ENCODE measurements at regions not wholly inside any gene's neighbourhood (a gene's known extent, or its start where the extent isn't known, plus 50 kb on each side); places are given as distances from the start of the nearest gene placed in this dataset.

- ChIA-PET SMC1A (ENCODE audit: uncharacterized antibody, unreplicated experiment) (interaction anchor here (0.6 kb wide), 1 partner anchor 903 kb away, joined by 3 read pairs; no protein-coding TSS in a partner anchor), RAD21 (ENCODE audit: unreplicated experiment) (no interaction called here), POLR2A (no interaction called here), CTCF (interaction anchor here (0.9 kb wide), 1 partner anchor 21 kb away, joined by 3 read pairs; no protein-coding TSS in a partner anchor)
- no peak overlapping the region for H3K27ac ChIP-seq (ENCODE audit: control insufficient read depth, insufficient read depth)
- no peak for DNase-seq (ENCODE audit: low read depth, low spot score)
- no peak overlapping the region for H2AFZ ChIP-seq (ENCODE audit: control insufficient read depth, low read depth, low read length)
- no peaks in the 10 kb centered on the region for H3K4me1 ChIP-seq (ENCODE audit: control insufficient read depth, insufficient read depth, low read length)
- no peak overlapping the region for H3K9ac ChIP-seq (ENCODE audit: control insufficient read depth, insufficient read depth, low read length)
- BruUV-seq (replicated peaks): no TSS peak
- ATAC-seq: no peak
- no peaks in the 10 kb centered on the region for H3K36me3 ChIP-seq (ENCODE audit: control insufficient read depth in 2 of 2, insufficient read depth in 2 of 2, low read length in 1 of 2)
- WGBS (ENCODE audit: insufficient coverage, insufficient replicate concordance, low lambda C conversion rate, missing lambda C conversion rate): 6% methylated on average over 1 of the region's 1 CpG
- FAIRE-seq: no peak
- no peaks in the 10 kb centered on the region for H4K20me1 ChIP-seq (ENCODE audit: control insufficient read depth, insufficient read depth)
- no peaks in the 10 kb centered on the region for H3K79me2 ChIP-seq (ENCODE audit: control insufficient read depth, insufficient read depth, low read length)
- intact Hi-C loops (cut with micrococcal nuclease; ENCODE audit: unreplicated experiment): no loop called here
- H3K9me3 ChIP-seq (replicated peaks; ENCODE audit: control insufficient read depth, insufficient read depth, low read length): no peaks in the 10 kb centered on the region
- in situ Hi-C loops (cut with MboI): no loop called here
- H3K4me2 ChIP-seq (ENCODE audit: control insufficient read depth, insufficient read depth): no peak overlapping the region
- no peak overlapping the region for H3K4me3 ChIP-seq
- H3K27me3 ChIP-seq (replicated peaks in 1 of 2; ENCODE audit: control insufficient read depth in 2 of 2, insufficient read depth in 2 of 2, low read length in 1 of 2): no peaks in the 10 kb centered on the region
- TF ChIP-seq NBN (IDR thresholded peaks at IDR 0.05) (no peak), PRDM15 (CRISPR knock-in tag; IDR thresholded peaks at IDR 0.05) (no peak), CBFB (IDR thresholded peaks at IDR 0.05; ENCODE audit: low read depth) (no peak), ZNF384 (IDR thresholded peaks at IDR 0.05; ENCODE audit: borderline replicate concordance, low read depth, low read length) (no peak), ELK1 (IDR thresholded peaks at IDR 0.05; ENCODE audit: low read depth, low read length) (no peak), SREBF1 (IDR thresholded peaks at IDR 0.05; ENCODE audit: low read length) (no peak), POU2F2 (IDR thresholded peaks at IDR 0.05; ENCODE audit: borderline replicate concordance, low read depth, low read length) (no peak), ZNF274 (IDR thresholded peaks at IDR 0.05; ENCODE audit: insufficient read depth, insufficient read length) (no peak), CBX5 (IDR thresholded peaks at IDR 0.05; ENCODE audit: low read depth) (no peak), ATF2 (IDR thresholded peaks at IDR 0.05; ENCODE audit: low read length) (no peak), CHD1 (IDR thresholded peaks at IDR 0.05; ENCODE audit: low read depth, low read length) (no peak), DPF2 (IDR thresholded peaks at IDR 0.05) (no peak), SMC3 (IDR thresholded peaks at IDR 0.05; ENCODE audit: borderline replicate concordance, low read length) (no peak), ZNF207 (IDR thresholded peaks at IDR 0.05; ENCODE audit: borderline replicate concordance) (no peak), LARP7 (IDR thresholded peaks at IDR 0.05) (no peak), ZBTB33 (IDR thresholded peaks at IDR 0.05) (no peak), MYC (IDR thresholded peaks at IDR 0.05; ENCODE audit: insufficient read depth, insufficient read length, insufficient replicate concordance, low read length, severe bottlenecking) (no peak), FOS (IDR thresholded peaks at IDR 0.05; ENCODE audit: borderline replicate concordance, extremely low read depth, insufficient read length) (no peak)
These were observed 1552.2 kb downstream of the PCDH9 start for GRCh38 chr13:65677906-65678305.
